ENCODE measurements at regions not wholly inside any gene's neighbourhood (a gene's known extent, or its start where the extent isn't known, plus 50 kb on each side); places are given as distances from the start of the nearest gene placed in this dataset.

- DNase-seq (ENCODE audit: low read depth), result no peak
- H3K4me3 ChIP-seq (ENCODE audit: low read depth, low read length), result no peak overlapping the region
- no peak for TF ChIP-seq CTCF (IDR thresholded peaks at IDR 0.05; ENCODE audit: low read depth, low read length)
- TF ChIP-seq POLR2A (IDR thresholded peaks at IDR 0.05; ENCODE audit: extremely low read depth, insufficient read length), result no peak
- no peak for TF ChIP-seq MAX (IDR thresholded peaks at IDR 0.05; ENCODE audit: low read depth, low read length)
- TF ChIP-seq MYC (IDR thresholded peaks at IDR 0.05; ENCODE audit: low read depth, low read length), result no peak
These were observed 125.1 kb downstream of the MED10 start for GRCh38 chr5:6253281-6253680.

- no peak for TF ChIP-seq CTCF (IDR thresholded peaks at IDR 0.05; ENCODE audit: low read depth, low read length)
- no peak for TF ChIP-seq POLR2A (IDR thresholded peaks at IDR 0.05; ENCODE audit: extremely low read depth, insufficient read length)
- TF ChIP-seq MYC (IDR thresholded peaks at IDR 0.05; ENCODE audit: low read depth, low read length), result no peak
- no peak for TF ChIP-seq MAX (IDR thresholded peaks at IDR 0.05; ENCODE audit: low read depth, low read length)
- DNase-seq (ENCODE audit: low read depth), result no peak
- no peak overlapping the region for H3K4me3 ChIP-seq (ENCODE audit: low read depth, low read length)
These were observed 125.8 kb downstream of the MED10 start for GRCh38 chr5:6252581-6252980.

GRCh38 chr5:6251565-6252102 is 126.7 kb downstream of the MED10 start:
- TF ChIP-seq POLR2A (IDR thresholded peaks at IDR 0.05; ENCODE audit: extremely low read depth, insufficient read length) (no peak), MYC (IDR thresholded peaks at IDR 0.05; ENCODE audit: low read depth, low read length) (no peak), MAX (IDR thresholded peaks at IDR 0.05; ENCODE audit: low read depth, low read length) (no peak), CTCF (IDR thresholded peaks at IDR 0.05; ENCODE audit: low read depth, low read length) (no peak)
- H3K4me3 ChIP-seq (ENCODE audit: low read depth, low read length), result no peak overlapping the region
- no peak for DNase-seq (ENCODE audit: low read depth)

- no peak overlapping the region for H3K4me3 ChIP-seq (ENCODE audit: low read depth, low read length)
- TF ChIP-seq POLR2A (IDR thresholded peaks at IDR 0.05; ENCODE audit: extremely low read depth, insufficient read length) (no peak), CTCF (IDR thresholded peaks at IDR 0.05; ENCODE audit: low read depth, low read length) (no peak), MYC (IDR thresholded peaks at IDR 0.05; ENCODE audit: low read depth, low read length) (no peak), MAX (IDR thresholded peaks at IDR 0.05; ENCODE audit: low read depth, low read length) (no peak)
- no peak for DNase-seq (ENCODE audit: low read depth)
These were observed 128.2 kb downstream of the MED10 start for GRCh38 chr5:6250121-6250520.

- TF ChIP-seq MAX (IDR thresholded peaks at IDR 0.05; ENCODE audit: low read depth, low read length) (no peak), POLR2A (IDR thresholded peaks at IDR 0.05; ENCODE audit: extremely low read depth, insufficient read length) (no peak), MYC (IDR thresholded peaks at IDR 0.05; ENCODE audit: low read depth, low read length) (no peak), CTCF (IDR thresholded peaks at IDR 0.05; ENCODE audit: low read depth, low read length) (no peak)
- no peak for DNase-seq (ENCODE audit: low read depth)
- H3K4me3 ChIP-seq (ENCODE audit: low read depth, low read length), result no peak overlapping the region
These were observed 130.2 kb downstream of the MED10 start for GRCh38 chr5:6248132-6248531.

All from NB4 (cell line).